Loucy (cell line): ENCODE measurements at regions not wholly inside any gene's neighbourhood (a gene's known extent, or its start where the extent isn't known, plus 50 kb on each side); places are given as distances from the start of the nearest gene placed in this dataset.

Experiments used
- CTCF ChIP-seq: fragments of 200-600 bp; sonication (generic); conservative IDR thresholded peaks from 2 replicates; pipeline ENCODE4 v1.5.1; 2014; ENCODE audit warnings: mild to moderate bottlenecking, antibody characterized with exemption, low read length
- EZH2phosphoT487 ChIP-seq: fragments of 200-600 bp; IDR thresholded peaks from 2 replicates; pipeline ENCODE4 v1.6.1; 2018; ENCODE audit warnings: antibody characterized with exemption, mild to moderate bottlenecking, moderate library complexity, borderline replicate concordance

DNA sequence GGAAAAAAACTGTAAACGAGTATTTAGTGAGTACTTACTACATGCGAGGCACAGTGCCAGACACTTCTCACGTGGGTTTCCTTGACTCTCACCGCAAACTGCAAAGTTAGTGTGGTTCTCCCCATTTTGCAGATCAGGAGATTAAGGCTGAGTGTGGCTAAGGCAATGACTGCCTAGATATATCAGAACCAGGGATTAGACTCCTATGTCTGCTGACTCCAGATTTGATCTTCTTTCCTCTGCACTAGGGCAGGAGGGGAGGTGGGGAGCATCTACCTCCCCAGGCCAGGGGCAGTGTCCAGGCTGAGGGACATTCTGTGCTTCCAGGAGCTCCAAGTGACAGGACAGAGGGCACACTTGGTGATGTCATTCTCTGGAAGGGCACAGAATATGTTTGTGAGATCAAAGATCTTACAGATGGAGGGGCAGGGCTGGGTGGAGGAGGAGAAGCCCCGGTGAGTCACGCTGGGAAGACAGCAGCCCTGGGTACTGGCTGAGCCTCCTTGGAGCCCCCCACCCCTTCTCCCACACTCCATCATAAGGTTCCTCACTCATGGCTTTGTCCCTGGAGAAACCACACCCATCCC is 92.4 kb downstream of the RHOB start:
- TF ChIP-seq CTCF, result no peak
- TF ChIP-seq EZH2phosphoT487, result no peak
